Upper lobe of right lung (tissue), 1 donor: ENCODE measurements at regions not wholly inside any gene's neighbourhood (a gene's known extent, or its start where the extent isn't known, plus 50 kb on each side); places are given as distances from the start of the nearest gene placed in this dataset.

Experiments used
- ATAC-seq: fragments of 200-7000 bp; cut with Tn5 transposase; one replicate; pipeline ENCODE4 v1.9.1; 2020; ENCODE audit warnings: mild to moderate bottlenecking, moderate library complexity
- DNase-seq: peaks from one replicate; pipeline ENCODE4 v3.0.0-alpha.2; 2020
- H3K27ac ChIP-seq: fragments of 200-600 bp; one replicate; pipeline ENCODE4 v1.8.0; 2022
- H3K27me3 ChIP-seq: fragments of 200-600 bp; one replicate; pipeline ENCODE4 v1.8.0; 2022; ENCODE audit warnings: mild to moderate bottlenecking
- H3K36me3 ChIP-seq: fragments of 200-600 bp; one replicate; pipeline ENCODE4 v1.8.0; 2022
- H3K4me1 ChIP-seq: fragments of 200-600 bp; one replicate; pipeline ENCODE4 v1.8.0; 2022
- H3K4me3 ChIP-seq: fragments of 200-600 bp; one replicate; pipeline ENCODE4 v1.8.0; 2022; ENCODE audit warnings: mild to moderate bottlenecking
- H3K9me3 ChIP-seq: fragments of 200-600 bp; one replicate; pipeline ENCODE4 v1.8.0; 2022
- CTCF ChIP-seq: fragments of 200-600 bp; IDR thresholded peaks from one replicate; pipeline ENCODE4 v1.8.0; 2022; ENCODE audit warnings: antibody characterized with exemption
- intact Hi-C: fragments of 100-400 bp; cut with DNase I; formaldehyde crosslinking; loops from one replicate; pipeline ENCODE4 v1.11.0; 2022
- donor health status: DM: no; HTN: yes; CAD: no; lungs with severe emphysema.

DNA sequence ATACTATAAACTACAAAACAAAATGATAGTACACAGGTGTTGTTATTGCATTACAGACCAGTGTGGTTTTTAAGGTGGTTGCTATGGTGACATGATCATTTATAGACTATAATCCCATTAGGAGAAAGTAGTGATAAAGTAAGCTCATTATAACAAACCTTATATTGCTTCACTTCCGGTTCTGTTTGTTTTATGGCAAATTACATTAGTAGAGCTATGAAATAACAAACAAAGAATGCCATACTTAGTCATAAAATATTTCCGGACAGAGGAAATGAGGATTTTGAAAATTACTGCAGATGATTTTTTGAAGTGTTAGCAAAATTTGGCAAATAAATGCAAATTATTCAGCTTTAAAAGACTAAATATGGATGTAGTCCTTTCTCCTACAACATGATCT is 640.4 kb upstream of the ARPP21 start:
- no peak overlapping the region for H3K4me3 ChIP-seq
- ATAC-seq, result no peak
- intact Hi-C loops, result no loop called here

GRCh38 chr3:35012214-35012613 is 627.1 kb upstream of the ARPP21 start:
- Histone ChIP-seq H3K27me3 (no peaks in the 10 kb centered on the region), H3K36me3 (no peaks in the 10 kb centered on the region), H3K4me3 (no peak overlapping the region), H3K4me1 (no peaks in the 10 kb centered on the region), H3K27ac (no peak overlapping the region), H3K9me3 (no peaks in the 10 kb centered on the region)
- no peak for TF ChIP-seq CTCF
- intact Hi-C loops, result no loop called here
- DNase-seq (no peak), ATAC-seq (no peak)

More for the DNA sequence above, 640.4 kb upstream of the ARPP21 start:
- Histone ChIP-seq H3K27ac (no peak overlapping the region), H3K9me3 (no peaks in the 10 kb centered on the region), H3K4me1 (no peaks in the 10 kb centered on the region), H3K36me3 (no peaks in the 10 kb centered on the region), H3K27me3 (no peaks in the 10 kb centered on the region)
- DNase-seq, result no peak
- no peak for TF ChIP-seq CTCF

GRCh38 chr3:35028157-35028556 is 611.2 kb upstream of the ARPP21 start:
- no peak for TF ChIP-seq CTCF
- no peak for ATAC-seq
- DNase-seq, result no peak
- Histone ChIP-seq H3K36me3 (no peaks in the 10 kb centered on the region), H3K4me3 (no peak overlapping the region), H3K27me3 (no peaks in the 10 kb centered on the region), H3K4me1 (no peaks in the 10 kb centered on the region), H3K27ac (no peak overlapping the region), H3K9me3 (peaks cover 7% of the 10 kb centered on the region)
- intact Hi-C loops, result no loop called here

DNA sequence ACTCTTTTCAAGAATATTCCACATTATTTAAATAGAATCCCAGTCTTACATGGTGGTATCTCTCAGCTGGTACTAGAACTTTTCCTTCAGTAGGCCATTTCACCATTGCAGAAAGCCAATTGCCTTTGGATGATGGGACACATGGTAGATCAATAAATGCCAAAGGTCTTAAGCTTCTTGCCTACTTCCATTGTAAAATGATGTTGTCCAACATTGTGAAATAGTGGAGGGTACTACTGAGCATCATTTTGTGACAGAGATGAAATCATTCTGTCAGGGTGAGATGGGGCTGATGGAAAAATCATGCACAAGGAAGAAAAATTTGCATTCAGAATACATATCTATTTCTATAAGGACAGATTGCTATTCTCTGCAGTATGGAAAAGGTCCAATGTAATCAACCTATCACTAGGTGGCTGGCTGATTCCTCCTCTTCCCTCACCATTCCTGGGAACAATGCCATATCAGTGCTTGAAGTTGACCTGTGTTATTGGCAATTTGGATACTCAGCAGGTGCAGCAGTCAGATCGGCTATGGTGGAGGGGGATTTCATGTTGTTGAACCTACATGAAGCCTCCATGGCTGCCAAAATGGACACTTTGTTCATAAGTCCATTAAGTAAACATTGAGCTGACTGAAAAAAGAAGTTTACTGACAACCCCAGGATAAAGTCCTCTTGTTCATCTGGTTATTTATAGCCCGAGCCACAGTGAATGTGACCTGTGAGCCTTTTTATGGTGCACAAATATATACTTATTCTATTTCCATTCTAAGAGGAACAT is 596.9 kb upstream of the ARPP21 start:
- no peak overlapping the region for H3K4me3 ChIP-seq
- H3K27ac ChIP-seq, result no peak overlapping the region
- no peaks in the 10 kb centered on the region for H3K36me3 ChIP-seq
- no peak for TF ChIP-seq CTCF
- H3K27me3 ChIP-seq, result no peaks in the 10 kb centered on the region
- H3K9me3 ChIP-seq, result no peaks in the 10 kb centered on the region
- no peak for ATAC-seq
- intact Hi-C loops, result no loop called here
- DNase-seq, result no peak
- H3K4me1 ChIP-seq, result no peaks in the 10 kb centered on the region

DNA sequence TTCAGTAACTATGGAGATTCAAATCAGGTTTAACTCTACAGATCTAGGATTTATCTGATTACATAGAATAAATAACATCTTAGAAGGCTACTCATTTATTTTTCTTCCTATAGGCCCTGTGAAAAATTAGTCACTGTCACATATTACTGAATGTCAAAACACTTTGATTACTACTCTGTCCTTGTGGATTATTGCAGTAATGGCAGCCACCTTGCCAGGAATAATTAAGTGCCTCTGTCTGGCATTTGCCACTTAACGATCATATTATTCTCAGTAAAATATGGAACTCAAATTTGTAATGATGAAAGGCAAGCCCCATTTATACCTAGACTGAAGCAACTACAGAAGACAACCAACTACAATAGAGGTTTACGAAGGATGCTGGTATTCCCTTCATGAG is 596.3 kb upstream of the ARPP21 start:
- no peak for TF ChIP-seq CTCF
- DNase-seq (no peak), ATAC-seq (no peak)
- H3K36me3 ChIP-seq, result no peaks in the 10 kb centered on the region
- H3K9me3 ChIP-seq, result no peaks in the 10 kb centered on the region
- H3K4me3 ChIP-seq, result no peak overlapping the region
- H3K4me1 ChIP-seq, result no peaks in the 10 kb centered on the region
- no peaks in the 10 kb centered on the region for H3K27me3 ChIP-seq
- intact Hi-C loops, result no loop called here
- no peak overlapping the region for H3K27ac ChIP-seq

GRCh38 chr3:35044190-35044589 is 595.1 kb upstream of the ARPP21 start:
- no peak for ATAC-seq
- intact Hi-C loops, result no loop called here
- no peak overlapping the region for H3K27ac ChIP-seq

More at GRCh38 chr3:35044190-35044589, 595.1 kb upstream of the ARPP21 start:
- no peak for TF ChIP-seq CTCF
- Histone ChIP-seq H3K4me1 (no peaks in the 10 kb centered on the region), H3K27me3 (no peaks in the 10 kb centered on the region), H3K4me3 (no peak overlapping the region), H3K9me3 (no peaks in the 10 kb centered on the region), H3K36me3 (no peaks in the 10 kb centered on the region)
- DNase-seq, result no peak
